ENCODE measurements at regions not wholly inside any gene's neighbourhood (a gene's known extent, or its start where the extent isn't known, plus 50 kb on each side); places are given as distances from the start of the nearest gene placed in this dataset.
A peak's percentile ranks its signal among the peaks of the same experiment; 100 is the strongest.

DNA sequence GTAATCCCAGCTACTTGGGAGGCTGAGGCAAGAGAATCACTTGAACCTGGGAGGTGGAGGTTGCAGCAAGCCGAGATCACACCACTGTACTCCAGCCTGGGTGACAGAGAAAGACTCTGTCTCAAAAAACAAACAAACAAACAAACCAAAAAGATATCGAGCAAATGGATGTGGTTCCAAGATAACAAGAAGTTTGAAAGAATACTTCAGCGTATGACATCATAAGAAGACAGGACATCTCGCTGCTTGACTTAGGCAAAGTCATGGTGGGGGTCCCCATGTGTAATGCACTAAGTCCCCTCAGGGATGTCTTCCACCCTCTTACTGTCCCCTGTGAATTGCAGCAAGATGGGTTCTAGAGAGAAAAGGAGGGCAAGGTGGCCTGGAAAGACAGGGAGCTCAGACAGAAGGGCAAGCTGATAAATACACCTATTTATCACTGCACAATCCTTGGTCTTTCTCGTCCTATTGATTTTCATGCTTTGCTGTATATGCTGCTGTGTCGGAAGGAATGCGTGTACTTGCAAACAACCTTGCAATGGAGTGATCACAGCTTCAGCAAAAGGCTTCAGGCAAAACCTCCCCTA lies 115.0 kb downstream of the BDH1 start:
- no peak overlapping the region for H3K4me3 Mint-ChIP-seq
- H3K36me3 Mint-ChIP-seq, result no peaks in the 10 kb centered on the region
- peaks cover 16% of the 10 kb centered on the region for H3K4me1 Mint-ChIP-seq
- no peaks in the 10 kb centered on the region for H3K9me3 Mint-ChIP-seq
- H3K27me3 Mint-ChIP-seq, result peaks cover 2% of the 10 kb centered on the region
- no peak overlapping the region for H3K27ac Mint-ChIP-seq

DNA sequence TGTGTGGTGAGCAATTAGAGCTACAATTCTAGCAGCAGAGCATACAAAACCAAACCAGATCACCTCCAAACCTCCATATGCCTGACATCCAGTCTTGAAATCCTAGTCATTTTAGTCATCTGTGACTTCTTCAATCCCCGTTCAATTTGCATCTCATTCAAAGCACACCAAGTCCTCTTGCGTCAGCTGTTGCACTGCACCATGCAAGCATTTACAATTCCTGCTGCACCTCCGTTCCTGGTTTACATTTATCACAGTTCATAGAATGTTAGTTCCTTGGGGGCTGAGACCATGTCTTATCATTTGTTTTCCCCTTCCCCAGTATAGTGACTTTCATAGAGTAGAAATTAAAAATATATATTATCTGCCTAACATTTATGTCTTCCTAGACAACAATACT lies 116.9 kb downstream of the BDH1 start:
- peaks cover 2% of the 10 kb centered on the region for H3K27me3 Mint-ChIP-seq
- H3K27ac Mint-ChIP-seq, result no peak overlapping the region
- H3K36me3 Mint-ChIP-seq, result no peaks in the 10 kb centered on the region
- H3K4me1 Mint-ChIP-seq, result peaks cover under 1% of the 10 kb centered on the region
- no peak overlapping the region for H3K4me3 Mint-ChIP-seq
- no peaks in the 10 kb centered on the region for H3K9me3 Mint-ChIP-seq

DNA sequence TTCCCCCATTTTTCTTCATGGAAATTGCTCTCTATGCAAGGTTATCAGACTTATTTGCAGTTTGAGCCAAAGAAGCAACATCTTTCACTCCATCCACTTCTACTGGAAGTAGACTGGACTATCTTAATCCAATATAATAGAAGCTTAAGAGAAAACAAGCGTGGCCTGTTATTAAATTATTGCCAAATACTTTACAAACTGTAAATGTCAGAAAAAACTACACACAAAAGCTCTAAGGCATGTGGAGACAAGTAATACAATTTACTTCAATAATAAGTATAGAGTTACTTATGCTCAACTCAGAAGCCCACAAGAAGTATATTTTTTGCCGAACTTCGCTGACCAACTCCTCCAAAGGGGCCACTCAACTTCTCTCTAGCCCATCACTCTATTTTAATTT lies 120.3 kb downstream of the BDH1 start:
- H3K36me3 Mint-ChIP-seq, result no peaks in the 10 kb centered on the region
- peaks cover 2% of the 10 kb centered on the region for H3K27me3 Mint-ChIP-seq
- H3K4me3 Mint-ChIP-seq, result no peak overlapping the region
- H3K4me1 Mint-ChIP-seq, result peaks cover 5% of the 10 kb centered on the region
- H3K27ac Mint-ChIP-seq, result no peak overlapping the region
- no peaks in the 10 kb centered on the region for H3K9me3 Mint-ChIP-seq

DNA sequence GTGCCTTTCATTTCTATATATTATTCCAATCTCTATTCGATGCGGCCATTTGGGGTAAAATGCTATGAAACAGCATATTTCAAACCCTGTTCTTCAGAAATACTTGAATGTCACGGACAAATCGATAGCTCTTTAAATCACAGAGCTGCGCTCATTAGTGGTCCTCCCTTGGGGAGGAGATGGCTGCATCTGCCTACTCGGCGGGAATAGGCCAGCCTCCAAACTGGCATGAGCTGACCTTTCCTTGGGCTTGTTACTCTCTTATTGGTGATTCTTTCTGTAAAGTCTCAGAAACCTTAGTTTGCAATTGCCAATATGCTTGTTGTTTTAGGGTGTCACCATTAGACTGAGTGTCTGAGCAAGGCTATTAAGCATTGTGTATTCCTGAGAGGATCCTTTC lies 120.9 kb downstream of the BDH1 start:
- peaks cover 2% of the 10 kb centered on the region for H3K27me3 Mint-ChIP-seq
- no peaks in the 10 kb centered on the region for H3K9me3 Mint-ChIP-seq
- no peaks in the 10 kb centered on the region for H3K36me3 Mint-ChIP-seq
- H3K4me1 Mint-ChIP-seq, result peaks cover 6% of the 10 kb centered on the region
- H3K27ac Mint-ChIP-seq, result no peak overlapping the region
- H3K4me3 Mint-ChIP-seq, result no peak overlapping the region

DNA sequence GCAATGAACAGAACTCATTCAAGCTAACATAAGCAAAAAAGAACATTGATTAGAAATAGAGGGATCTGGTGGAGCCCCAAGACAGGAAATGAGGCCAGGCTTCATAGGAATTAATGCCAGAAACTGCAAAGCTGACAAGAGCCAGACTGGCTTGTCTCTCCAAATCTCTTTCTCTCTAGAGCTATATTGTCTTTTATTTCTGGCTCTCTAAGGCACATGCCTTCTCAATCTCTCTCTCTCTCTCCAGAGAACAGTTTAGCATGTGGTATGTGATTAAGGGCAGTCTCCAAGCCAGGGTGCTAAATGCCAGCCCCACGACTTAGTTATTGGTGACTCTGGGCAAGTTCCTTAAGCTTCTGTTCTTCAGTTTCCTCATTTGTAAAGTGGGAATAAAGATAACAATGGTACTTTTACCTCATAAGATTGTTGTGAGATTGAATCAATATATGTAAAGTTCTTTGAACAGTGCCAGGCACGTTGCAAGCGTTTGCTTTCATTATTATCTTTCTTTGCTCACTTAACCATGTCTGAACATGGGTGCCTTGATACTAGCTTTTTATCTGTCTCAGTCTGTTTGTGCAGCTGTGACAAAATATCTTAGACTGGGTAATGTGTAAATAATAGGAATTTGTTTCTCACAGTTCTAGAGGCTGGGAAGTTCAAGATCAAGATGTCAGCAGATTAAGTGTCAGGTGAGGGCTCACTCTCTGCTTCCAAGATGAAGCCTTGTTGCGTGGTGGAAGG lies 123.2 kb downstream of the BDH1 start:
- Mint-ChIP-seq H3K9me3 (no peaks in the 10 kb centered on the region), H3K4me3 (no peak overlapping the region), H3K4me1 (peaks cover 20% of the 10 kb centered on the region), H3K36me3 (no peaks in the 10 kb centered on the region), H3K27ac (no peak overlapping the region), H3K27me3 (no peaks in the 10 kb centered on the region)

DNA sequence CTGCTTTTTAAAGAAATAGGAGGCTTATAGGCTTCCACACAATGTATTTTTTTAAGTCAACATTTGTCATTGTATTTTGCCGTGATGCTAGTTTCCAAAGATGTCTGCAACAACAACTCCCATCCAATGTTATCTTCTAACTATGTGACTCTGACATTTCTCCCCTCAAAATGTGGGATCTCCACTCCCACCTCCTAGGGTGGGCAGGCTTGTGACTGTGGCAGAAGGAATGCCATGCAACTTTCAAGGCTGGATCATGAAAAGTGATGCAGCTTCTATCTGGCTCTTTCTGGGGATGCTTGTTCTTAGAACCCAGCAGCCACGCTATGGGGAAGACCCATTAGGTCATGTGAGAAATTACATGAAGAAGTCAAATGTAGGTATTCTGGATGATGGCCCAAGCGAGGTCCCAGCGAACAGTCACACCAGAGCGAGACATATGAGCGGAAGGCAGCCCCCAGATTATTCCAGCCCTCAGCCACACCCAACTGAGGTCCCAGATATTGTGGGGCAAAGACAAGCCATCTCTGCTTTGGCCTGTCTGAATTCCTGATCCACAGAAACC lies 124.3 kb downstream of the BDH1 start:
- Mint-ChIP-seq H3K4me3 (no peak overlapping the region), H3K27ac (no peak overlapping the region), H3K27me3 (no peaks in the 10 kb centered on the region), H3K4me1 (peaks cover 24% of the 10 kb centered on the region), H3K36me3 (no peaks in the 10 kb centered on the region), H3K9me3 (no peaks in the 10 kb centered on the region)

DNA sequence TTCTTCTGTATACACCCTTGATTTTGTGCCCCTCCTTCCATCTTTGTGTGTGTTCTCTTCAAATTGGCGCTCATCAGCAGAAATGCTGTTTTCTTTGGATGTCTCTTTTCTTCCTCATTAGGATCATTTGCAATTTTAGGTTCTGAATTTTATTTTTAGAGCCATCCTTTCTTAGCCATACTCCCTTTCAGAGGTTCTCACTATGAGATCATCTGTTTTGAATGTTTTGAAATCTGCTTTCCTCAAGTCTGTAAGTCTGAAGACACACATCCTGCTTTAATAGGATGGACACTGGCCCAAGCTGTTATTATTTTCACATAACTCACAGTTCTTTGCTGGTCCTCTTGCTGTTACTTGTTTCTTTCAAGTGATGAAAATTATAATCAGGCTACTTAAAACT lies 124.8 kb downstream of the BDH1 start:
- Mint-ChIP-seq H3K9me3 (no peaks in the 10 kb centered on the region), H3K27me3 (no peaks in the 10 kb centered on the region), H3K4me1 (peaks cover 24% of the 10 kb centered on the region), H3K36me3 (no peaks in the 10 kb centered on the region), H3K27ac (no peak overlapping the region), H3K4me3 (no peak overlapping the region)

DNA sequence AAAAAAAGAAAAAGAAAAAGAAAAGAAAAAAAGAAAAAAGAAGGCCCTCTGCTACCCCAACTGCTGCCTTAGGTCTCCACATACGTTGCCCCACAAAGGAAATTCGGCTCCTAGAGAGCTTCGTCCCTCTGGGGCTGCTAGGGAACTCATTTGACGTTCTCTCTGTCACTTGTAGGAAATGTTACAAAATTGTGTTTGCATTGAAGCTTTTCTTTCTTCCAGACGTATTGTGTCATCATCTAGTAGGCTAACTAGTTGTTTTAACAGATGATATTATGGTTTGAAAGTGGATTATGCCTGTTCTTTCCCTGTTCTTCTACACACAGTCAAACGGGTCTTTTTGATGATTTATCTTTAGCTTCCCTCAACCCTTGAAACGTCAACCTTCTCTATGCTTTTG lies 125.3 kb downstream of the BDH1 start:
- Mint-ChIP-seq H3K27ac (peak overlapping the region; percentile 6), H3K4me1 (peaks cover 24% of the 10 kb centered on the region), H3K9me3 (no peaks in the 10 kb centered on the region), H3K27me3 (no peaks in the 10 kb centered on the region), H3K4me3 (no peak overlapping the region), H3K36me3 (no peaks in the 10 kb centered on the region)

DNA sequence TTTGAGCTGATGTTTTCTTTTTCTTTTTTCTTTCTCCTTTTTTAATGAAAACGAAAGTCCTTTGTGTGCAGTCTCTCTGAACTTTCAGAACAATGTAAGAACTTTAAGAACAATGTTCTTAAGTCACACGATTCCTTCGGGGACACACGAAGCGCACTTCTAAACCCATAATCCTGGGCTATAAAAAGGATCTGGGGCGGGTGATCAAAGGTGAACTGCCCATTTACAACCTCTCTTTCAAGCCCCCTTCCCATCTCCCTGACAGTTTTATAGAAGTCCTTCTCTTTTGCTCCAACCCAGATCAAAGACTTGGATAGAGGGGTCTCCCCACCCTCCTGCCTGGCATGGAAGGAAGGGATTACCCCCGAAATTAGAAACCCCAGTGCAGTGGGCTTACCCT lies 126.8 kb downstream of the BDH1 start:
- no peaks in the 10 kb centered on the region for H3K9me3 Mint-ChIP-seq
- H3K4me1 Mint-ChIP-seq, result peaks cover 24% of the 10 kb centered on the region
- H3K27ac Mint-ChIP-seq, result peak overlapping the region; percentile 56
- peak overlapping the region; percentile 30 for H3K4me3 Mint-ChIP-seq
- no peaks in the 10 kb centered on the region for H3K27me3 Mint-ChIP-seq
- no peaks in the 10 kb centered on the region for H3K36me3 Mint-ChIP-seq

DNA sequence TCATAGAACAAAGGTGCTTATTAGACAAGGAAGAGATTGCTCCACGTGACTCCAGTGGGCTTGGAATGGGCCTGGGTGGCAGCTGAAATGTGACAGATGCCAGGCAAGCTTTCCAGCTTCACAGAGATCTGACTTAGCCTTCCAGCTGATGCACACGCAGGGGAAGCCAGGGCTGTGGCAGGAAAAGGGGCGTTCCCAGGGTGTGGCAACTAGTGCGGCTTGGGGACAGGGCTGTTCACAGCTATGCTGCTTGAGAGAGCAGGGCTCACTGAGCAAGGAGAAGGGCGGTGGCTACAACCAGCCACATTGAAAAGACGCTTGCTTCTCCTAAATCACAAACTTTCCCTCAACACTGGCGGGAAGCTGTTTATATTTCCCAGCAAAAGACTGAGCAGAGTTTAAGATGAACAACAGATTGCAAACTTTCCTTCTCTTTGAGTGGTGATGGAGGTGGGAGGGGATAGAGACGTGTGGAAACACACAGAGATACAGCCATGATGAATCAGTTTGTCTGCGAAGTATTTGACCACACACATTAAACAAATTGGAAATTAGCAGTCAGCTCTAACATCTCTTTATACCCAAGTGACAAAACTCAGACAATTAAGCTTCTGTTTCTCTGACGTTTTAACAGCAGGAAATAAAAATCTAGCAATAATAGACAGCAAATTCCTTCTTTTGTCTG lies 127.5 kb downstream of the BDH1 start:
- H3K4me3 Mint-ChIP-seq, result peak overlapping the region; percentile 60
- H3K36me3 Mint-ChIP-seq, result no peaks in the 10 kb centered on the region
- peaks cover 24% of the 10 kb centered on the region for H3K4me1 Mint-ChIP-seq
- H3K27ac Mint-ChIP-seq, result peak overlapping the region; percentile 71
- no peaks in the 10 kb centered on the region for H3K9me3 Mint-ChIP-seq
- H3K27me3 Mint-ChIP-seq, result no peaks in the 10 kb centered on the region

DNA sequence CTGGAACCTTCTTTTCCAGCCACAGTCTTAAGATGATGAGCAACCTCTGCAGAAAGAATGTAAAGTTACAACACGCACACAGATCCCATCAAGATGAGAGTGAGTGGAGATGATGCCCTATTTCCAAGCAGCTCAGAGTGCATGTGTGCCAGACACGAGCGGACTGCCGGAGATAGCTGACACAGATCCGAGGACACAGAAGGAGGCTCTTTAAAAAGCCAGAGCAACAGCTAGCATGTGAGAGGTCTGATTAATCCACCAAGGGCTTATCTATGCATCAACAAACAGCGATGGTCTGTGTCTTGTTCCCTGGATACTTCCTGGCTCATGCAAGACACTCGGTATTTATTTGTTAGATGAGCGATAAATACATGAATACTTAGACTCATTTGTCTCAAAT lies 128.6 kb upstream of the DLG1 start:
- H3K36me3 Mint-ChIP-seq, result no peaks in the 10 kb centered on the region
- H3K27me3 Mint-ChIP-seq, result no peaks in the 10 kb centered on the region
- peaks cover 24% of the 10 kb centered on the region for H3K4me1 Mint-ChIP-seq

DNA sequence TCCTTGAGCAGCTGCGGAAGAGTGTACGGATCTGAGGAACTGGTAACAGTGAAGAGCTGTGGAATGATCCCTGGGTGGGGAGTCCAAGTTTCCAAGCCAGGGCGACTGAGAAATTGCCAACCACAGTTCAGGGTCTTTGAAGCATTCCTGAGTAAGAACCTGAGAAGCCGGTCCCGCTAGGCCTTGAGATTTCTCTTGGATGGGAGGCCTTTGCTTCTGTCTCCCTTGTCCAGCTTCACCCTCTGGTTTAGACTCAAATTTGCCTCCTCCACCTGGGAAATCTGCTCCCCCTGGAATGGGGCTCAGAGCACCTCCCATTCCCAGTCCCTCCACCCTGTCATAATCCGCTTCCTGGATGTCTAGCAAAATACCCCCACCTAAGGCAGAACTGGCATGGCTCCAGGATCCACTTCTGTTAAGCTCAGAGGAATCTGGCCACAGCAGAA lies 127.7 kb upstream of the DLG1 start:
- Mint-ChIP-seq H3K36me3 (no peaks in the 10 kb centered on the region), H3K27ac (no peak overlapping the region), H3K4me3 (no peak overlapping the region), H3K9me3 (no peaks in the 10 kb centered on the region), H3K4me1 (peaks cover 24% of the 10 kb centered on the region), H3K27me3 (no peaks in the 10 kb centered on the region)

More for the DNA sequence above, 128.6 kb upstream of the DLG1 start:
- H3K9me3 Mint-ChIP-seq, result no peaks in the 10 kb centered on the region
- H3K4me3 Mint-ChIP-seq, result no peak overlapping the region
- no peak overlapping the region for H3K27ac Mint-ChIP-seq

DNA sequence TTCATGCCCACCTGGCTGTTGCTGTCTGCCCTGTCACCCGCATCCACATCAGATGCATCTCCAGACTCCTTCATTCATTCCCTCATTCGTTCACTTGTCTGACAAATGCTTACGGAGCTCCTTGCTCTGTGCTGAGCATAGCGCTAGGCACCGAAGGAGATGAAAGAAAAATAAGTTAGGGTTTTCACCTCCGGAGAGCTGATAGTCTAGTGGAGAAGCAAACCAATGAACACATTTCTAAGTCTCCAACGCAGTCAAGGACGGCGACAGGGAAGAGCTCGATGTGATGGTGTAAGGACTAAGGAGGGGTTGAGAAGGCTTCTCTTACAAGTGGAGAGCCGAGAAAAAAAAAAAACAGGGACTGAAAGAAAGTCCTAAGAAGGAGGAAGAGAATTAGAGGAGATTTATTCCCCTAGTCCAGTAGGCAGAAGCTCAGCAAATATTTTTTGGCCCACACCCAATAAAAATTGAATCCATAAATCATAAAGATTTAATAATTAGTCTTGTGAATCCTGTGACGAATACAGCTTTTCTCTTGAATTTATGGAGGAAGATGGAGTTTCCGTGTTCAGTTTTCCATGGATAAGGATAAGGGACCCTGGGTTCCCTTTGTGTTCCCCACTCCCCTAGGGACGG lies 127.2 kb upstream of the DLG1 start:
- Mint-ChIP-seq H3K27ac (no peak overlapping the region), H3K27me3 (no peaks in the 10 kb centered on the region), H3K36me3 (no peaks in the 10 kb centered on the region), H3K4me1 (peaks cover 20% of the 10 kb centered on the region), H3K4me3 (no peak overlapping the region), H3K9me3 (no peaks in the 10 kb centered on the region)

DNA sequence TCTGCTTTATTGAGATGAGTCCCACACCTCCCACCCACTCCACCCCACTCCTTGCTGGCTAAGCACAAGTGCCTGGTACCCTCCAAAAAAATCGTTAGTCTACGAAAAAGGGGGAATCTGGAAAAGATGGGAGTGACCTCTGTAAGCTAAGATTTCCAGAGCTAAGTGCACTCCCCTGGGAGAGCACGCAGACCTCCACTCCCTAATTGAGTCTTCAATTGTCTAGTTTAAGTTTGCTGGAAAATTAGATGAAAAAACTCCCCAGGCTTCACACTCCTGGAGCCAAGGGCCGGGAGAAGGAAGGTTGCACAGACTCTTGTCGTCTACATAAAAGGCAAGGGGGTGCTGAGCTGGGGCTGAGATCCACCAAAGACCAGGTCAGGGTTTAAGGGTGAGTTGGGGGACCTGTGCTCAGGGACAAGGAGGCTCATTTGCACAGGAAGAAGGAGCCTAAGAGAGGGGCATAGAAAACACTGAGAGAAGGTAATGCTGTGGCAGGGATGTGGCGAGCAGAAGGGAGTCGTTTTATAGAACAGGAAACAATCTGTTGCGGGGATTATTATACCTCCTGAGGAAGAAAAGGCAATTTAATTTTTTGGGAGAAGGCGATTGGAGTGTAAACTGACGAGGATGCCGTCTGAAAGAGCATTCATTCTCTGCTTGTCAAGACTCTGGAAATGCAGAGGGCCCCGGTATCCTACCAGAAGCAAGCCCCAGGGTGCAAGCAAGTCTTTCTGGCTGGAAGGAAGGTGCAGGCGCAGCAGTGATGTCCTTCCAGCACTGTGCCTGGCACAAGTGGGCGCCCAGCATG lies 126.5 kb upstream of the DLG1 start:
- Mint-ChIP-seq H3K36me3 (no peaks in the 10 kb centered on the region), H3K27me3 (no peaks in the 10 kb centered on the region), H3K9me3 (no peaks in the 10 kb centered on the region), H3K4me3 (no peak overlapping the region), H3K4me1 (peaks cover 18% of the 10 kb centered on the region), H3K27ac (no peak overlapping the region)

DNA sequence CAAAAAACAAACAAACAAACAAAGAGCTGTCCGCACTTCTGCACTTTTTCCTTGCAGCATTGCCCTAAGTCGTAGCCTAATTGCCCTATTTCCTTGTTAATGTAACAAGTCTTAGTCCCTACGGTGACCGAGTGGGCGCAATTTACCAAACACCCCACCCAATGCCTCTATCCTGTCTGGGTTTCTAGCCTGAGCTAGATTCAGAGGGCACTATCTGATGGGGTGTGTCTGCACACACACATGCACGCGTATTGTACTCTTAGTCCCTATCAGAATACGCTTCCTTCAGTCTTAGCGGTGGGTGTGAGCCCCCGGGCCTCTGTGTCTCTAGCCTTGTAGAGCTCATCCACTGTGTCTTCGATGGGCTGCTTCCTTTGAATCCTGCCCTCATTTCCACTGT lies 125.9 kb upstream of the DLG1 start:
- Mint-ChIP-seq H3K27me3 (no peaks in the 10 kb centered on the region), H3K4me3 (no peak overlapping the region), H3K36me3 (no peaks in the 10 kb centered on the region), H3K9me3 (no peaks in the 10 kb centered on the region), H3K27ac (no peak overlapping the region), H3K4me1 (peaks cover 18% of the 10 kb centered on the region)
